HepG2 (cell line): ENCODE measurements at regions not wholly inside any gene's neighbourhood (a gene's known extent, or its start where the extent isn't known, plus 50 kb on each side); places are given as distances from the start of the nearest gene placed in this dataset.

ENCODE experiments used
- EZH2 ChIP-seq: conservative IDR thresholded peaks from 2 replicates; pipeline ENCODE4 v1.6.1; 2012; ENCODE audit warnings: mild to moderate bottlenecking, low read depth, low read length, moderate library complexity
- HIVEP1 ChIP-seq: sonication (generic); formaldehyde crosslinking; IDR thresholded peaks from 2 replicates; pipeline ENCODE4 v1.4.0; 2020; ENCODE audit warnings: mild to moderate bottlenecking, missing genetic modification reagents
- KLF16 ChIP-seq, 2 experiments: sonication (generic) in 1 of 2; formaldehyde crosslinking in 1 of 2; IDR thresholded peaks; 2 replicates each; pipeline versions ENCODE4 v1.6.1 to v1.8.0; 2016 to 2023; ENCODE audit warnings: missing genetic modification reagents in 2 of 2, missing compliant biosample characterization in 1 of 2
- MAFF ChIP-seq: IDR thresholded peaks from 2 replicates; pipeline ENCODE4 v1.6.1; 2011; ENCODE audit warnings: low read depth, low read length, improper control_type of control experiment
- MAX ChIP-seq: IDR thresholded peaks from 2 replicates; pipeline ENCODE4 v1.6.1; 2012; ENCODE audit warnings: inconsistent platforms
- TFE3 ChIP-seq: IDR thresholded peaks from 2 replicates; pipeline ENCODE4 v1.6.1; 2016
- ZNF235 ChIP-seq: sonication (generic); formaldehyde crosslinking; IDR thresholded peaks from 2 replicates; pipeline ENCODE4 v1.8.1; 2023; ENCODE audit warnings: mild to moderate bottlenecking, missing genetic modification reagents, borderline replicate concordance
- TF ChIP-seq, protein P1 (sequence below): sonication (generic); formaldehyde crosslinking; IDR thresholded peaks from 2 replicates; pipeline ENCODE4 v1.5.0; 2020; ENCODE audit warnings: mild to moderate bottlenecking, missing genetic modification reagents, moderate library complexity
- TF ChIP-seq, protein P2 (sequence below): IDR thresholded peaks from 2 replicates; pipeline ENCODE4 v1.6.1; 2016; ENCODE audit warnings: low read depth, control low read depth

DNA sequence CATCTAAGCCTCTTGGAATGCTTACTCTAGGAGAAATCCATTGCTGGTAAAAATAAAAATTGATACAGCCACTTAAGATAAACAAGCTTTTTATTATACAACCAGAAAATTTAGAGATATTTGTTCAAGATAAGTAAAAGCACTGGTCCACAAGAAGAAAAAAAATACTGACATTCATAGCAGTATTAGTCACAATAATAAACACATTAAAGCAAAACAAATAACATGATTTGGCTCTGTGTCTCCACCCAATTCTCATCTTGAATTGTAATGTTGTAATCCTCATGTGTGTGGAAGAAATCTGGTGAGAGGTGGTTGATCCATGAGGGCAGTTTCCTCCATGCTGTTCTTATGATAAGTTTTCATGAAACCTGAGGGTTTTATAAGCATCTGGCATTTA, 1093.5 kb upstream of the ADGRB3 start:
- TF ChIP-seq HIVEP1 (CRISPR knock-in tag) (no peak), KLF16 (CRISPR knock-in tag; IDR thresholded peaks at IDR 0.05) (no peak), ZNF235 (no peak), EZH2 (no peak), MAFF (no peak), TFE3 (CRISPR knock-in tag) (no peak), MAX (no peak)
- TF ChIP-seq, protein P1, sequence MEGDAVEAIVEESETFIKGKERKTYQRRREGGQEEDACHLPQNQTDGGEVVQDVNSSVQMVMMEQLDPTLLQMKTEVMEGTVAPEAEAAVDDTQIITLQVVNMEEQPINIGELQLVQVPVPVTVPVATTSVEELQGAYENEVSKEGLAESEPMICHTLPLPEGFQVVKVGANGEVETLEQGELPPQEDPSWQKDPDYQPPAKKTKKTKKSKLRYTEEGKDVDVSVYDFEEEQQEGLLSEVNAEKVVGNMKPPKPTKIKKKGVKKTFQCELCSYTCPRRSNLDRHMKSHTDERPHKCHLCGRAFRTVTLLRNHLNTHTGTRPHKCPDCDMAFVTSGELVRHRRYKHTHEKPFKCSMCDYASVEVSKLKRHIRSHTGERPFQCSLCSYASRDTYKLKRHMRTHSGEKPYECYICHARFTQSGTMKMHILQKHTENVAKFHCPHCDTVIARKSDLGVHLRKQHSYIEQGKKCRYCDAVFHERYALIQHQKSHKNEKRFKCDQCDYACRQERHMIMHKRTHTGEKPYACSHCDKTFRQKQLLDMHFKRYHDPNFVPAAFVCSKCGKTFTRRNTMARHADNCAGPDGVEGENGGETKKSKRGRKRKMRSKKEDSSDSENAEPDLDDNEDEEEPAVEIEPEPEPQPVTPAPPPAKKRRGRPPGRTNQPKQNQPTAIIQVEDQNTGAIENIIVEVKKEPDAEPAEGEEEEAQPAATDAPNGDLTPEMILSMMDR (CRISPR knock-in tag), result no peak
- TF ChIP-seq, protein P2, sequence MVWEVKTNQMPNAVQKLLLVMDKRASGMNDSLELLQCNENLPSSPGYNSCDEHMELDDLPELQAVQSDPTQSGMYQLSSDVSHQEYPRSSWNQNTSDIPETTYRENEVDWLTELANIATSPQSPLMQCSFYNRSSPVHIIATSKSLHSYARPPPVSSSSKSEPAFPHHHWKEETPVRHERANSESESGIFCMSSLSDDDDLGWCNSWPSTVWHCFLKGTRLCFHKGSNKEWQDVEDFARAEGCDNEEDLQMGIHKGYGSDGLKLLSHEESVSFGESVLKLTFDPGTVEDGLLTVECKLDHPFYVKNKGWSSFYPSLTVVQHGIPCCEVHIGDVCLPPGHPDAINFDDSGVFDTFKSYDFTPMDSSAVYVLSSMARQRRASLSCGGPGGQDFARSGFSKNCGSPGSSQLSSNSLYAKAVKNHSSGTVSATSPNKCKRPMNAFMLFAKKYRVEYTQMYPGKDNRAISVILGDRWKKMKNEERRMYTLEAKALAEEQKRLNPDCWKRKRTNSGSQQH, result no peak
